ENCODE measurements at regions not wholly inside any gene's neighbourhood (a gene's known extent, or its start where the extent isn't known, plus 50 kb on each side); places are given as distances from the start of the nearest gene placed in this dataset.

GRCh38 chr4:16290681-16291420 lies 64.6 kb upstream of the TAPT1 start:
- H3K4me3 Mint-ChIP-seq: no peak overlapping the region
- peaks cover 6% of the 10 kb centered on the region for H3K4me1 Mint-ChIP-seq (ENCODE audit: unreplicated experiment)
- no peaks in the 10 kb centered on the region for H3K36me3 Mint-ChIP-seq
- TF ChIP-seq CTCF (conservative IDR thresholded peaks at IDR 0.05): no peak
- no peak overlapping the region for H3K27ac Mint-ChIP-seq
- H3K9me3 Mint-ChIP-seq: no peaks in the 10 kb centered on the region
- DNase-seq (ENCODE audit: extremely low spot score, unreplicated experiment): no peak
- no peaks in the 10 kb centered on the region for H3K27me3 Mint-ChIP-seq

GRCh38 chr4:16289897-16290554 lies 63.8 kb upstream of the TAPT1 start:
- Mint-ChIP-seq H3K36me3 (peaks cover 2% of the 10 kb centered on the region), H3K4me3 (peak overlapping the region; percentile 29), H3K4me1 (ENCODE audit: unreplicated experiment) (peaks cover 6% of the 10 kb centered on the region), H3K27ac (no peak overlapping the region), H3K27me3 (no peaks in the 10 kb centered on the region), H3K9me3 (peaks cover 2% of the 10 kb centered on the region)
- no peak for DNase-seq (ENCODE audit: extremely low spot score, unreplicated experiment)
- TF ChIP-seq CTCF (conservative IDR thresholded peaks at IDR 0.05): peak; percentile 86

- Mint-ChIP-seq H3K9me3 (peaks cover 16% of the 10 kb centered on the region), H3K36me3 (peaks cover 7% of the 10 kb centered on the region), H3K27ac (no peak overlapping the region), H3K4me3 (no peak overlapping the region), H3K27me3 (no peaks in the 10 kb centered on the region), H3K4me1 (ENCODE audit: unreplicated experiment) (no peaks in the 10 kb centered on the region)
- TF ChIP-seq CTCF (conservative IDR thresholded peaks at IDR 0.05): no peak
- DNase-seq (ENCODE audit: extremely low spot score, unreplicated experiment): no peak
These were observed 57.8 kb upstream of the TAPT1 start for GRCh38 chr4:16284050-16284449.

GRCh38 chr4:16278178-16278577 lies 51.9 kb upstream of the TAPT1 start:
- TF ChIP-seq CTCF (conservative IDR thresholded peaks at IDR 0.05): peak; percentile 37
- peaks cover 6% of the 10 kb centered on the region for H3K9me3 Mint-ChIP-seq

More at GRCh38 chr4:16278178-16278577, 51.9 kb upstream of the TAPT1 start:
- Mint-ChIP-seq H3K4me1 (ENCODE audit: unreplicated experiment) (no peaks in the 10 kb centered on the region), H3K36me3 (peaks cover 9% of the 10 kb centered on the region), H3K27ac (no peak overlapping the region), H3K27me3 (no peaks in the 10 kb centered on the region), H3K4me3 (no peak overlapping the region)
- no peak for DNase-seq (ENCODE audit: extremely low spot score, unreplicated experiment)
